Kidney (tissue), 13 donors: ENCODE measurements at regions not wholly inside any gene's neighbourhood (a gene's known extent, or its start where the extent isn't known, plus 50 kb on each side); places are given as distances from the start of the nearest gene placed in this dataset.
"Not testable (repeated sequence)": the region's sequence is repeated elsewhere in the genome, so short reads cannot be mapped to it uniquely, and the experiment has no call there.

Experiments used
- DNase-seq, 5 donors: peaks; one replicate each; pipeline ENCODE4 v3.0.0-alpha.2; 2013 to 2020
- FAIRE-seq: peaks from 2 replicates; lab custom pipeline; 2012; peaks lifted over from hg19 to GRCh38; lab: Jason Lieb, UNC
- H3K27ac ChIP-seq, 2 donors: one replicate each; pipeline ENCODE4 v1.7.0; 2013; ENCODE audit warnings: low read depth in 2 of 2, low read length in 2 of 2, inconsistent platforms in 1 of 2
- H3K27me3 ChIP-seq: one replicate; pipeline ENCODE4 v1.7.1; 2013; ENCODE audit warnings: low read length, inconsistent platforms; ENCODE audit not compliant: control insufficient read depth, insufficient read depth
- H3K36me3 ChIP-seq, 3 donors: one replicate each; pipeline versions ENCODE4 v1.7.0 to v1.7.1; 2013; ENCODE audit warnings: low read length in 3 of 3, control low read depth in 1 of 3, inconsistent platforms in 1 of 3; ENCODE audit not compliant: insufficient read depth in 3 of 3, control insufficient read depth in 2 of 3
- H3K4me1 ChIP-seq, 3 donors: one replicate each; pipeline versions ENCODE4 v1.7.0 to v1.7.1; 2013; ENCODE audit warnings: low read length in 3 of 3, inconsistent platforms in 1 of 3, low read depth in 1 of 3; ENCODE audit not compliant: control insufficient read depth in 2 of 3, insufficient read depth in 2 of 3
- H3K4me3 ChIP-seq, 3 donors: one replicate each; pipeline versions ENCODE4 v1.7.0 to v1.8.1; 2013; ENCODE audit warnings: low read length in 3 of 3, control low read depth in 1 of 3, inconsistent platforms in 1 of 3
- H3K9ac ChIP-seq, 3 donors: one replicate each; pipeline versions ENCODE4 v1.7.0 to v1.7.1; 2013; ENCODE audit warnings: low read length in 3 of 3, control low read depth in 1 of 3, inconsistent platforms in 1 of 3
- H3K9me3 ChIP-seq, 3 donors: one replicate each; pipeline versions ENCODE4 v1.7.0 to v1.7.1; 2013; ENCODE audit warnings: low read length in 3 of 3, control low read depth in 1 of 3, inconsistent platforms in 1 of 3; ENCODE audit not compliant: control insufficient read depth in 2 of 3, insufficient read depth in 1 of 3
- CTCF ChIP-seq: IDR thresholded peaks from 3 replicates; pipeline ENCODE4 v1.5.1; 2012; ENCODE audit warnings: mild to moderate bottlenecking, moderate library complexity, borderline replicate concordance; ENCODE audit not compliant: insufficient read depth; ENCODE audit errors: extremely low read depth
- intact Hi-C: fragments of 100-400 bp; cut with DNase I; formaldehyde crosslinking; loops from one replicate; pipeline ENCODE4 v1.11.1; 2022
- donor health status: control.
- donor health status: control.
- donor health status: control.
- donor health status: control.
- donor health status: control.
- donor health status: DM: yes; HTN: yes; CAD: no.
- donor health status: Normal renal cell carcinoma (clear cell type).

GRCh38 chr9:19875291-19875920 lies 86.6 kb upstream of the SLC24A2 start:
- no peaks in the 10 kb centered on the region for H3K27me3 ChIP-seq
- DNase-seq (no peak), FAIRE-seq (no peak)
- no peak overlapping the region for H3K4me3 ChIP-seq
- H3K4me1 ChIP-seq = no peaks in the 10 kb centered on the region
- no peak for TF ChIP-seq CTCF
- peaks cover 0 to 3% (median 0%) of the 10 kb centered on the region in 3 donors for H3K9me3 ChIP-seq
- intact Hi-C loops = no loop called here
- no peak overlapping the region for H3K9ac ChIP-seq
- H3K27ac ChIP-seq = no peak overlapping the region
- no peaks in the 10 kb centered on the region for H3K36me3 ChIP-seq

- H3K36me3 ChIP-seq, H3K4me3 ChIP-seq, H3K27ac ChIP-seq, H3K9ac ChIP-seq, FAIRE-seq, H3K4me1 ChIP-seq, intact Hi-C loops, H3K9me3 ChIP-seq, DNase-seq, H3K27me3 ChIP-seq: not testable (repeated sequence)
Measured at GRCh38 chr9:19873188-19873587, 84.4 kb upstream of the SLC24A2 start.

- intact Hi-C loops = no loop called here
- DNase-seq (no peak), FAIRE-seq (no peak)
- Histone ChIP-seq H3K9me3 (peaks cover 0 to 6% (median 0%) of the 10 kb centered on the region in 3 donors), H3K4me3 (no peak overlapping the region), H3K36me3 (no peaks in the 10 kb centered on the region), H3K4me1 (no peaks in the 10 kb centered on the region), H3K9ac (no peak overlapping the region), H3K27me3 (no peaks in the 10 kb centered on the region), H3K27ac (no peak overlapping the region)
- TF ChIP-seq CTCF = no peak
Measured at GRCh38 chr9:19870988-19871387, 82.2 kb upstream of the SLC24A2 start.

DNA sequence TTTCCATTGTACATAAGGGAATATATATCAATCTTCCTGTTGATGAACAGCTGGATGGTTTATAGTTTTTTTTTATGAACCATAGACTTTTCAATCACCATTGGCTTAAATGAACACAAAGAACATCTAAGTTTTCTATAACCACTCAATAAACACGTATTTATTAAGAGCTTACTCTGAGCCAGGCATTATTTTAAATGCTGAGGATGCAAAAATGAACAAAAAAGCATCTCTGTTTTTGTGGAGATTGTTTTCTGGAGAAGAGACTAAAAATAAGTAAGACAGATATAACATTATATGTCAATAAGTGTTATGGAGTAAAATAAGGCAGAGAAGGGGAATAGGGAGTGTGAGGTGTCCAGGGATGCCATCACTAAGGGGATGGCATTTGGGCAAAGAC lies 52.1 kb upstream of the SLC24A2 start:
- Histone ChIP-seq H3K9ac (no peak overlapping the region), H3K27me3 (no peaks in the 10 kb centered on the region), H3K9me3 (no peaks in the 10 kb centered on the region), H3K27ac (no peak overlapping the region), H3K4me1 (no peaks in the 10 kb centered on the region), H3K36me3 (no peaks in the 10 kb centered on the region), H3K4me3 (no peak overlapping the region)
- no peak for FAIRE-seq
- intact Hi-C loops = no loop called here
- TF ChIP-seq CTCF = no peak
- DNase-seq = no peak
